ENCODE measurements at regions not wholly inside any gene's neighbourhood (a gene's known extent, or its start where the extent isn't known, plus 50 kb on each side); places are given as distances from the start of the nearest gene placed in this dataset.

- H3K27me3 ChIP-seq, result no peaks in the 10 kb centered on the region
- no peak overlapping the region for H3K27ac ChIP-seq
- no peak overlapping the region for H3K9ac ChIP-seq
- H3K4me3 ChIP-seq, result no peak overlapping the region
- no peak for TF ChIP-seq Cebpa-rat (IDR thresholded peaks at IDR 0.05)
- no peaks in the 10 kb centered on the region for H3K9me3 ChIP-seq (replicated peaks in 1 of 11)
- no peaks in the 10 kb centered on the region for H3K4me1 ChIP-seq
- no peaks in the 10 kb centered on the region for H4K20me1 ChIP-seq
- no peaks in the 10 kb centered on the region for H3K36me3 ChIP-seq
- no peak overlapping the region for H3K4me2 ChIP-seq
These were observed 164.9 kb upstream of the PAPPA start for GRCh38 chr9:115988701-115989100.

GRCh38 chr9:115989831-115990230 is 163.8 kb upstream of the PAPPA start:
- H4K20me1 ChIP-seq, result no peaks in the 10 kb centered on the region
- no peak overlapping the region for H3K4me2 ChIP-seq
- no peaks in the 10 kb centered on the region for H3K27me3 ChIP-seq
- no peaks in the 10 kb centered on the region for H3K36me3 ChIP-seq
- H3K27ac ChIP-seq, result no peak overlapping the region
- H3K9ac ChIP-seq, result no peak overlapping the region
- H3K9me3 ChIP-seq (replicated peaks in 1 of 11), result no peaks in the 10 kb centered on the region
- no peaks in the 10 kb centered on the region for H3K4me1 ChIP-seq
- TF ChIP-seq Cebpa-rat (IDR thresholded peaks at IDR 0.05), result no peak
- no peak overlapping the region for H3K4me3 ChIP-seq

GRCh38 chr9:115992834-115993233 is 160.8 kb upstream of the PAPPA start:
- Histone ChIP-seq H4K20me1 (no peaks in the 10 kb centered on the region), H3K4me1 (peaks cover 0 to 10% (median 0%) of the 10 kb centered on the region in 10 experiments; a peak in 5 of 20 replicates), H3K4me3 (no peak overlapping the region), H3K4me2 (no peak overlapping the region), H3K9me3 (replicated peaks in 1 of 11) (no peaks in the 10 kb centered on the region), H3K36me3 (no peaks in the 10 kb centered on the region), H3K9ac (no peak overlapping the region), H3K27ac (no peak overlapping the region), H3K27me3 (no peaks in the 10 kb centered on the region)
- no peak for TF ChIP-seq Cebpa-rat (IDR thresholded peaks at IDR 0.05)

GRCh38 chr9:115997923-115998322 is 155.7 kb upstream of the PAPPA start:
- Histone ChIP-seq H3K27me3 (no peaks in the 10 kb centered on the region), H3K9ac (no peak overlapping the region), H3K4me2 (no peak overlapping the region), H3K36me3 (no peaks in the 10 kb centered on the region), H4K20me1 (no peaks in the 10 kb centered on the region), H3K9me3 (replicated peaks in 1 of 11) (no peaks in the 10 kb centered on the region), H3K4me1 (peaks cover 0 to 10% (median 0%) of the 10 kb centered on the region in 10 experiments; a peak in 5 of 20 replicates), H3K4me3 (no peak overlapping the region), H3K27ac (no peak overlapping the region)
- no peak for TF ChIP-seq Cebpa-rat (IDR thresholded peaks at IDR 0.05)

- Histone ChIP-seq H3K4me2 (no peak overlapping the region), H3K27ac (no peak overlapping the region), H3K9ac (no peak overlapping the region), H3K4me3 (no peak overlapping the region), H3K36me3 (no peaks in the 10 kb centered on the region), H4K20me1 (no peaks in the 10 kb centered on the region), H3K9me3 (replicated peaks in 1 of 11) (no peaks in the 10 kb centered on the region), H3K27me3 (no peaks in the 10 kb centered on the region), H3K4me1 (peaks cover 0 to 10% (median 0%) of the 10 kb centered on the region in 10 experiments; a peak in 5 of 20 replicates)
- no peak for TF ChIP-seq Cebpa-rat (IDR thresholded peaks at IDR 0.05)
These were observed 154.9 kb upstream of the PAPPA start for GRCh38 chr9:115998666-115999065.

- Histone ChIP-seq H3K4me2 (no peak overlapping the region), H3K9me3 (replicated peaks in 1 of 11) (no peaks in the 10 kb centered on the region), H3K4me1 (peaks cover 0 to 10% (median 0%) of the 10 kb centered on the region in 10 experiments; a peak in 5 of 20 replicates), H3K27ac (no peak overlapping the region), H4K20me1 (no peaks in the 10 kb centered on the region), H3K9ac (no peak overlapping the region), H3K27me3 (no peaks in the 10 kb centered on the region), H3K4me3 (no peak overlapping the region), H3K36me3 (no peaks in the 10 kb centered on the region)
- no peak for TF ChIP-seq Cebpa-rat (IDR thresholded peaks at IDR 0.05)
These were observed 154.1 kb upstream of the PAPPA start for GRCh38 chr9:115999498-115999897.

- Histone ChIP-seq H3K4me3 (no peak overlapping the region), H3K9me3 (replicated peaks in 1 of 11) (no peaks in the 10 kb centered on the region), H3K9ac (no peak overlapping the region), H4K20me1 (no peaks in the 10 kb centered on the region), H3K36me3 (no peaks in the 10 kb centered on the region), H3K27me3 (no peaks in the 10 kb centered on the region), H3K4me2 (no peak overlapping the region), H3K4me1 (peaks cover 0 to 9% (median 0%) of the 10 kb centered on the region in 10 experiments; a peak in 5 of 20 replicates), H3K27ac (no peak overlapping the region)
- no peak for TF ChIP-seq Cebpa-rat (IDR thresholded peaks at IDR 0.05)
These were observed 152.8 kb upstream of the PAPPA start for GRCh38 chr9:116000748-116001329.

- no peak overlapping the region for H3K27ac ChIP-seq
- no peak for TF ChIP-seq Cebpa-rat (IDR thresholded peaks at IDR 0.05)
- no peak overlapping the region for H3K4me2 ChIP-seq
- no peaks in the 10 kb centered on the region for H3K36me3 ChIP-seq
- H3K9ac ChIP-seq, result no peak overlapping the region
- no peaks in the 10 kb centered on the region for H3K27me3 ChIP-seq
- H4K20me1 ChIP-seq, result no peaks in the 10 kb centered on the region
- H3K4me1 ChIP-seq, result no peaks in the 10 kb centered on the region
- H3K9me3 ChIP-seq (replicated peaks in 1 of 11), result no peaks in the 10 kb centered on the region
- H3K4me3 ChIP-seq, result no peak overlapping the region
These were observed 151.4 kb upstream of the PAPPA start for GRCh38 chr9:116002181-116002580.

GRCh38 chr9:116002624-116003023 is 151.0 kb upstream of the PAPPA start:
- Histone ChIP-seq H3K9me3 (replicated peaks in 1 of 11) (no peaks in the 10 kb centered on the region), H3K27ac (no peak overlapping the region), H3K27me3 (no peaks in the 10 kb centered on the region), H3K4me2 (no peak overlapping the region), H4K20me1 (no peaks in the 10 kb centered on the region), H3K4me1 (no peaks in the 10 kb centered on the region), H3K4me3 (no peak overlapping the region), H3K36me3 (no peaks in the 10 kb centered on the region), H3K9ac (no peak overlapping the region)
- TF ChIP-seq Cebpa-rat (IDR thresholded peaks at IDR 0.05), result no peak

GRCh38 chr9:116003397-116003796 is 150.2 kb upstream of the PAPPA start:
- TF ChIP-seq Cebpa-rat (IDR thresholded peaks at IDR 0.05), result no peak
- Histone ChIP-seq H3K4me1 (no peaks in the 10 kb centered on the region), H4K20me1 (no peaks in the 10 kb centered on the region), H3K4me3 (no peak overlapping the region), H3K27me3 (no peaks in the 10 kb centered on the region), H3K36me3 (no peaks in the 10 kb centered on the region), H3K9me3 (replicated peaks in 1 of 11) (no peaks in the 10 kb centered on the region), H3K27ac (no peak overlapping the region), H3K9ac (no peak overlapping the region), H3K4me2 (no peak overlapping the region)

All from BLaER1 treated with 17β-estradiol and CSF1 and Interleukin-3, amounts not matched to agents 10 nM and 100 nM (cell line).